ENCODE measurements at regions not wholly inside any gene's neighbourhood (a gene's known extent, or its start where the extent isn't known, plus 50 kb on each side); places are given as distances from the start of the nearest gene placed in this dataset.
"Not testable (repeated sequence)": the region's sequence is repeated elsewhere in the genome, so short reads cannot be mapped to it uniquely, and the experiment has no call there.

DNA sequence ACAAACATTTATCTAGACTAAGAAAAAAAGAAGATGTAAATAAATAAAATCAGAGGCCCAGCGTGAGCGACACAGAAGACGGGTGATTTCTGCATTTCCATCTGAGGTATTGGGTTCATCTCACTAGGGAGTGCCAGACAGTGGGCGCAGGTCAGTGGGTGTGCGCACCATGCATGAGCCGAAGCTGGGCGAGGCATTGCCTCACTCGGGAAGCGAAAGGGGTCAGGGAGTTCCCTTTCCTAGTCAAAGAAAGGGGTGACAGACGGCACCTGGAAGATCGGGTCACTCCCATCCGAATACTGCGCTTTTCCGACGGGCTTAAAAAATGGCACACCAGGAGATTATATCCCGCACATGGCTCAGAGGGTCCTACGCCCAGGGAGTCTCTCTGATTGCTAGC is 79.5 kb upstream of the ABCD2 start:
- not testable (repeated sequence) for H3K4me3 ChIP-seq (ENCODE audit: low read depth, low read length)

GRCh38 chr12:39697108-39697507 is 77.5 kb upstream of the ABCD2 start:
- no peaks in the 10 kb centered on the region for H3K27me3 ChIP-seq (ENCODE audit: control insufficient read depth, insufficient read depth, low read length)
- H3K4me3 ChIP-seq (ENCODE audit: low read depth, low read length), result no peak overlapping the region
- DNase-seq (ENCODE audit: low read depth), result no peak
- H3K36me3 ChIP-seq (ENCODE audit: control insufficient read depth, insufficient read depth, low read length), result no peaks in the 10 kb centered on the region
- TF ChIP-seq, protein P1, sequence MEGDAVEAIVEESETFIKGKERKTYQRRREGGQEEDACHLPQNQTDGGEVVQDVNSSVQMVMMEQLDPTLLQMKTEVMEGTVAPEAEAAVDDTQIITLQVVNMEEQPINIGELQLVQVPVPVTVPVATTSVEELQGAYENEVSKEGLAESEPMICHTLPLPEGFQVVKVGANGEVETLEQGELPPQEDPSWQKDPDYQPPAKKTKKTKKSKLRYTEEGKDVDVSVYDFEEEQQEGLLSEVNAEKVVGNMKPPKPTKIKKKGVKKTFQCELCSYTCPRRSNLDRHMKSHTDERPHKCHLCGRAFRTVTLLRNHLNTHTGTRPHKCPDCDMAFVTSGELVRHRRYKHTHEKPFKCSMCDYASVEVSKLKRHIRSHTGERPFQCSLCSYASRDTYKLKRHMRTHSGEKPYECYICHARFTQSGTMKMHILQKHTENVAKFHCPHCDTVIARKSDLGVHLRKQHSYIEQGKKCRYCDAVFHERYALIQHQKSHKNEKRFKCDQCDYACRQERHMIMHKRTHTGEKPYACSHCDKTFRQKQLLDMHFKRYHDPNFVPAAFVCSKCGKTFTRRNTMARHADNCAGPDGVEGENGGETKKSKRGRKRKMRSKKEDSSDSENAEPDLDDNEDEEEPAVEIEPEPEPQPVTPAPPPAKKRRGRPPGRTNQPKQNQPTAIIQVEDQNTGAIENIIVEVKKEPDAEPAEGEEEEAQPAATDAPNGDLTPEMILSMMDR (IDR thresholded peaks at IDR 0.05; ENCODE audit: insufficient read depth, low read length, poor library complexity, severe bottlenecking), result no peak

More for the DNA sequence above, 79.5 kb upstream of the ABCD2 start:
- H3K27me3 ChIP-seq (ENCODE audit: control insufficient read depth, insufficient read depth, low read length); DNase-seq (ENCODE audit: low read depth); H3K36me3 ChIP-seq (ENCODE audit: control insufficient read depth, insufficient read depth, low read length): not testable (repeated sequence)

GRCh38 chr12:39692258-39692853 is 72.8 kb upstream of the ABCD2 start:
- TF ChIP-seq, protein P1 (IDR thresholded peaks at IDR 0.05; ENCODE audit: insufficient read depth, low read length, poor library complexity, severe bottlenecking), result peak; percentile 15
- no peak overlapping the region for H3K4me3 ChIP-seq (ENCODE audit: low read depth, low read length)
- no peaks in the 10 kb centered on the region for H3K36me3 ChIP-seq (ENCODE audit: control insufficient read depth, insufficient read depth, low read length)
- no peak for DNase-seq (ENCODE audit: low read depth)
- no peaks in the 10 kb centered on the region for H3K27me3 ChIP-seq (ENCODE audit: control insufficient read depth, insufficient read depth, low read length)

DNA sequence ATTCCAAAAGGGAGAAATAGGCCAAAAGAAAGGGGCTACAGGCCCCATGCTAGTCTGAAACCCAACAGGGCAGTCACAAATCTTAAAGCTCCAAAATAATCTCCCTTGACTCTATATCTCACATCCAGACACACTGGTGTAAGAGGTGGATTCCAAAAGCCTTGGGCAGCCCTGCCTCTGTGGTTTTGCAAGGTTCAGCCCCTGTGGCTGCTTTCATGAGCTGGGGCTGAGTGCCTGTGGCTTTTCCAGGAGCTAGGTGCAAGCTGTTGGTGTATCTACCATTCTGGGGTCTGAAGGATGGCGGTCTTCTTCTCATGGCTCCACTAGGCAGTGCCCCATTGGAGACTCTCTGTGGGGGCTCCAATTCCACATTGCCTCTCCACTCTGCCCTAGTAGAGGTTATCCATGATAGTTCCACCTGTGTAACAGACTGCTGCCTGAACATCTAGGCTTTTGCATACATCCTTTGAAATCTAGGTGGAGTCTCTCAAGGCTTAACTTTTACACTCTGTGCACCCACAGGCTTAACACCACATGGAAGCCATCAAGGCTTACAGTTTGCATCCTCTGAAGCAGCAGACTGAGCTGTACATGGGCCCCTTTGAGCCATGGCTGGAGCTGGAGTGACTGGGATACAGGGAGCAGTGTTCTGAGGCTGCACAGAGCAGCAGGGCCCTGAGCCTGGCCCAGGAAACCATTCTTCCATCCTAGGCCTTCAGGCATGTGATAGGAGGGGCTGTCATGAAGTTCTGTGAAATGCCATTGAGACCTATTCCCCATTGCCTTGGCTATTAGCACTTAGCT is 66.5 kb upstream of the ABCD2 start:
- TF ChIP-seq, protein P1 (IDR thresholded peaks at IDR 0.05; ENCODE audit: insufficient read depth, low read length, poor library complexity, severe bottlenecking), result no peak
- no peaks in the 10 kb centered on the region for H3K27me3 ChIP-seq (ENCODE audit: control insufficient read depth, insufficient read depth, low read length)
- DNase-seq (ENCODE audit: low read depth), result no peak
- H3K36me3 ChIP-seq (ENCODE audit: control insufficient read depth, insufficient read depth, low read length), result no peaks in the 10 kb centered on the region
- H3K4me3 ChIP-seq (ENCODE audit: low read depth, low read length), result no peak overlapping the region

DNA sequence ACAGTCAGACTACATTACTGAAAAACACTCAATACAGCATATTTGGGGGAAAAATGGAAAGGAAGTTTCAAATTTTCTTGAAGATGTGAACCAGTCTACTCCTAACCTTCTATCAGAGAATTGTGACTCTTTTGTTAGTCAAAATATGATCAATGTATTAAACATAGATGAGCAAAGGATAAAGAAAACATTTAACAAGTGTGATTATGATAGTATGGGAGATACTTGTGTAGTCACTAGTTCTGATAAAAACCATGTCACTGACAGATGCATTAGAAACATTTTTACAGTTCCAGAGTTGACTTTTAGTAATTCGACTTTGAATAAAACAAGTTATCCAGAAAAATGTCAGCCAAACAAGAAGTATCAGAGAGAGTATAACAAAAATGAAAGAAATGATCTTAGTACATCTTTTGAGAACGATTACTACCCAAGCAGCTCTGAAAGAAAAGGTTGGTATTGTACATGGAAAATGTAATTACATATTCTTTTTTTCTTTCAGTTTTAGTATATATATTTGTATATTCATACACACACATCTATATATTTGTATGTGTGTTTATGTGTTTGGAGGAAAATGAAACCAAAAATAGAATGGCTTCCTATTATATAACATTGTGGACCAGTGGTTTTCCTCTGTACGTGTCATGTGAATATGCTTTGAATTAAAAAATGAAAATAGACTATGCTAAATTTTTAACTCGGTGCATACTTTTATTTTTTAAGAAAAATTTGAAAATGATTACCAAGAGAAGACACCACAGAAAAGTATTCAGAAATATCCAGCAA is 63.3 kb upstream of the ABCD2 start:
- Histone ChIP-seq H3K36me3 (ENCODE audit: control insufficient read depth, insufficient read depth, low read length) (no peaks in the 10 kb centered on the region), H3K27me3 (ENCODE audit: control insufficient read depth, insufficient read depth, low read length) (no peaks in the 10 kb centered on the region), H3K4me3 (ENCODE audit: low read depth, low read length) (no peak overlapping the region)
- no peak for DNase-seq (ENCODE audit: low read depth)
- TF ChIP-seq, protein P1 (IDR thresholded peaks at IDR 0.05; ENCODE audit: insufficient read depth, low read length, poor library complexity, severe bottlenecking), result no peak

- no peak for DNase-seq (ENCODE audit: low read depth)
- Histone ChIP-seq H3K4me3 (ENCODE audit: low read depth, low read length) (no peak overlapping the region), H3K36me3 (ENCODE audit: control insufficient read depth, insufficient read depth, low read length) (no peaks in the 10 kb centered on the region), H3K27me3 (ENCODE audit: control insufficient read depth, insufficient read depth, low read length) (no peaks in the 10 kb centered on the region)
- TF ChIP-seq, protein P1 (IDR thresholded peaks at IDR 0.05; ENCODE audit: insufficient read depth, low read length, poor library complexity, severe bottlenecking), result no peak
These were observed 55.7 kb upstream of the ABCD2 start for GRCh38 chr12:39675263-39675662.
